Inflammatory macrophage treated with lipopolysaccharide for 1 hour (primary cell): ENCODE measurements at regions not wholly inside any gene's neighbourhood (a gene's known extent, or its start where the extent isn't known, plus 50 kb on each side); places are given as distances from the start of the nearest gene placed in this dataset.

Source experiments
- DNase-seq, 2 donors: peaks; one replicate each; pipeline ENCODE4 v3.0.0-alpha.2; 2020 to 2022

- DNase-seq: peak; percentile 31 to 66
These were observed 187.9 kb downstream of the OPA1 start for GRCh38 chr3:193780810-193781478.

GRCh38 chr3:193782276-193782647 lies 189.3 kb downstream of the OPA1 start:
- DNase-seq: no peak

- no peak for DNase-seq
These were observed 189.7 kb downstream of the OPA1 start for GRCh38 chr3:193782747-193783146.

- no peak for DNase-seq
These were observed 190.3 kb downstream of the OPA1 start for GRCh38 chr3:193783166-193783896.

GRCh38 chr3:193784822-193785221 lies 191.8 kb downstream of the OPA1 start:
- no peak for DNase-seq

GRCh38 chr3:193787496-193787870 lies 194.5 kb downstream of the OPA1 start:
- DNase-seq: no peak

- peak; percentile 36 to 71 for DNase-seq
These were observed 195.4 kb downstream of the OPA1 start for GRCh38 chr3:193788189-193788991.

- DNase-seq: no peak
These were observed 196.4 kb downstream of the OPA1 start for GRCh38 chr3:193789455-193789854.

- DNase-seq: no peak
These were observed 197.3 kb downstream of the OPA1 start for GRCh38 chr3:193790086-193790990.

- no peak for DNase-seq
These were observed 198.3 kb downstream of the OPA1 start for GRCh38 chr3:193791041-193792032.

- no peak for DNase-seq
These were observed 200.1 kb downstream of the OPA1 start for GRCh38 chr3:193793123-193793522.

GRCh38 chr3:193794002-193794881 lies 201.2 kb downstream of the OPA1 start:
- DNase-seq: peak; percentile 19 to 50

- DNase-seq: no peak
These were observed 202.2 kb downstream of the OPA1 start for GRCh38 chr3:193795062-193795690.

- DNase-seq: no peak
These were observed 203.1 kb downstream of the OPA1 start for GRCh38 chr3:193796089-193796488.

GRCh38 chr3:193797566-193797965 lies 204.6 kb downstream of the OPA1 start:
- DNase-seq: no peak

- DNase-seq: no peak
These were observed 205.0 kb downstream of the OPA1 start for GRCh38 chr3:193798051-193798450.

- no peak for DNase-seq
These were observed 207.4 kb downstream of the OPA1 start for GRCh38 chr3:193800138-193801043.

GRCh38 chr3:193801097-193801496 lies 208.1 kb downstream of the OPA1 start:
- DNase-seq: no peak

- DNase-seq: no peak
These were observed 210.3 kb downstream of the OPA1 start for GRCh38 chr3:193803288-193803687.
